HEK293T (cell line): ENCODE measurements at regions not wholly inside any gene's neighbourhood (a gene's known extent, or its start where the extent isn't known, plus 50 kb on each side); places are given as distances from the start of the nearest gene placed in this dataset.
"Not testable (repeated sequence)": the region's sequence is repeated elsewhere in the genome, so short reads cannot be mapped to it uniquely, and the experiment has no call there.

Experiments used
- CTCF ChIA-PET: fragments of 350-600 bp; formaldehyde crosslinking; extraction: SDS; loops from one replicate; lab custom pipeline; 2021; ENCODE audit warnings: antibody characterized with exemption, inconsistent platforms; lab: Yijun Ruan, JAX
- POLR2A ChIA-PET: fragments of 350-600 bp; formaldehyde crosslinking; extraction: SDS; loops from one replicate; lab custom pipeline; 2020; ENCODE audit warnings: antibody characterized with exemption, inconsistent platforms; lab: Yijun Ruan, JAX
- DNase-seq: peaks from one replicate; pipeline ENCODE4 v3.0.0; 2012; ENCODE audit warnings: mixed read lengths; ENCODE audit errors: extremely low spot score
- BHLHE40 ChIP-seq: fragments of 450-650 bp; IDR thresholded peaks from 2 replicates; pipeline ENCODE4 v1.6.1; 2016; ENCODE audit warnings: mild to moderate bottlenecking, moderate library complexity, borderline replicate concordance
- ELF4 ChIP-seq: fragments of 450-650 bp; IDR thresholded peaks from 2 replicates; pipeline ENCODE4 v1.6.1; 2017; ENCODE audit warnings: antibody characterized with exemption
- FOXA1 ChIP-seq: fragments of 450-650 bp; IDR thresholded peaks from 2 replicates; pipeline ENCODE4 v1.6.1; 2016; ENCODE audit warnings: mild to moderate bottlenecking
- FOXK2 ChIP-seq: fragments of 450-650 bp; IDR thresholded peaks from 2 replicates; pipeline ENCODE4 v1.6.1; 2016; ENCODE audit warnings: mild to moderate bottlenecking
- L3MBTL2 ChIP-seq: fragments of 450-650 bp; conservative IDR thresholded peaks from 2 replicates; pipeline ENCODE4 v1.6.1; 2016; ENCODE audit warnings: mild to moderate bottlenecking
- LEF1 ChIP-seq: fragments of 450-650 bp; IDR thresholded peaks from 2 replicates; pipeline ENCODE4 v1.6.1; 2017; ENCODE audit warnings: mild to moderate bottlenecking, borderline replicate concordance
- NFRKB ChIP-seq: fragments of 450-650 bp; IDR thresholded peaks from 2 replicates; pipeline ENCODE4 v1.6.1; 2016; ENCODE audit warnings: mild to moderate bottlenecking, moderate library complexity
- ZNF384 ChIP-seq: fragments of 450-650 bp; IDR thresholded peaks from 2 replicates; pipeline ENCODE4 v1.6.1; 2016

DNA sequence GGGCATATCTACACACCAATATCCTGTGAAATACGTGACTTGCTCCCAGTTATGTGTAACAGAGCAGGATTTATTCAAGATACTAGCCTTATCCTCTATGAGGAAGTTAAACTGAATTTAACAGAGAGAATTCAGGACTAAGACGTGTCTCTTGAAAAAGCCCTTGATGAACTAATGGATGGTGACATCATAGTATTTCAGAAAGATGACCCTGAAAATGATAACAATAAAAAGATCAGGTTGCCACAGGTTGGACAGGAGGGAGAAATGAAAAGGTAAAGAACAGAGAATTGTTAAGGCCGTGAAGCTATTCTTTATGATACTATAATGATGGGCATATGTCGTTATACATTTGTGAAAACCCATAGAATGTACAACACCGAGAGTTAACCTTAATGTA lies 56.2 kb upstream of the EFNA5 start:
- CTCF ChIA-PET: no interaction called here
- TF ChIP-seq ELF4 (no peak), BHLHE40 (no peak), L3MBTL2 (no peak), FOXK2 (no peak), NFRKB (no peak)
- DNase-seq: no peak

DNA sequence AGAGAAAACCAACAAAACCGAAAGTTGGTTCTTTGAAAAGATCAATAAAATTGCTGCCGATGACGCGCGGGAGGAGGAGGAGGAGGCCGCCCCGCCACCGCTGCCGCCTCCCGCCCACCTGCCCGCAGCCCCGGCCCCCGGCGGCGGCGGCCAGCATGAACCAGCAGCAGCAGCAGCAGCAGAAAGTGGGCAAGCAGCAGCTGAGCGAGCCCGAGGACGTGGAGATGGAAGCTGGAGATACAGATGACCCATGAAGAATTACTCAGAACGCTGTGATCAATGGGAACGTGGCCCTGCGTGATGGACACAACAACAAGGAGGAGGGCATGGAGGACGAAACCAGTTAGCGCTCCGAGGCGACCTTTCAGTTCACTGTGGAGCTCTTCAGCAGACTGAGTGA lies 53.9 kb upstream of the EFNA5 start:
- ChIA-PET POLR2A (no interaction called here), CTCF (no interaction called here)
- TF ChIP-seq LEF1 (no peak), ZNF384 (no peak), FOXA1 (no peak), FOXK2 (no peak)
- DNase-seq: no peak

More for the DNA sequence above, 56.2 kb upstream of the EFNA5 start:
- POLR2A ChIA-PET: no interaction called here

DNA sequence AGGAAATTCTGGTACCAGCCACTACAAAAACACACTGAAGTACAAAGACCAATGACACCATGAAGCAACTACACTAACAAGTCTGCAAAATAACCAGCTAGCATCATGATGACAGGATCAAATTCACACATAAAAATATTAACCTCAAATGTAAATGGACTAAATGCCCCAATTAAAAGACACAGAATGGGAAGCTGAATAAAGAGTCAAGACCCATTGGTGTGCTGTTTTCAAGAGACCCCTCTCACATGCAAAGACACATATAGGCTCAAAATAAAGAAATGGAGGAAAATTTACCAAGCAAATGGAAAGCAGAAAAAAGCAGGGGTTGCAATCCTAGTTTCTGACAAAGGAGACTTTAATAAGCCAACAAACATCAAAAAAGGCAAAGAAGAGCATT lies 50.5 kb upstream of the EFNA5 start:
- DNase-seq, POLR2A ChIA-PET, CTCF ChIA-PET: not testable (repeated sequence)
